ENCODE measurements at regions not wholly inside any gene's neighbourhood (a gene's known extent, or its start where the extent isn't known, plus 50 kb on each side); places are given as distances from the start of the nearest gene placed in this dataset.

GRCh38 chr13:111855786-111856185 lies 211.2 kb upstream of the SOX1 start:
- Histone ChIP-seq H2BK120ac (replicated peaks; ENCODE audit: low read depth, low read length) (no peak overlapping the region), H3K9me3 (ENCODE audit: insufficient read depth in 2 of 2, low read depth in 1 of 2, low read length in 1 of 2) (0 out of 4 replicates have a peak, but pooled peaks cover 0 to 2% of the 10 kb centered on the region in 2 experiments), H3K79me1 (ENCODE audit: low read depth, low read length) (no peaks in the 10 kb centered on the region), H3K23ac (ENCODE audit: insufficient read length) (no peak overlapping the region), H3K9ac (replicated peaks in 1 of 4; ENCODE audit: extremely low read depth in 1 of 4, low read depth in 3 of 4, low read length in 3 of 4) (no peak overlapping the region), H3K4me2 (ENCODE audit: insufficient read depth in 1 of 2, low read depth in 2 of 2, low read length in 2 of 2) (no peak overlapping the region), H2BK5ac (ENCODE audit: low read depth, low read length) (no peak overlapping the region), H3K14ac (ENCODE audit: insufficient read length) (no peak overlapping the region), H3K27ac (ENCODE audit: low read depth, low read length) (no peak overlapping the region), H2BK20ac (ENCODE audit: low read length) (no peak overlapping the region), H3K79me2 (ENCODE audit: control insufficient read depth in 1 of 2, insufficient read depth in 2 of 2, low read length in 2 of 2) (no peaks in the 10 kb centered on the region), H3K27me3 (replicated peaks in 1 of 4; ENCODE audit: control insufficient read depth in 3 of 4, extremely low read depth in 1 of 4, insufficient read depth in 3 of 4, low read length in 3 of 4) (no peaks in the 10 kb centered on the region; a peak in 1 of 7 replicates), H2AFZ (ENCODE audit: low read length) (no peak overlapping the region), H3K56ac (replicated peaks; ENCODE audit: insufficient read length, low read depth, low read length) (no peak overlapping the region), H3K4me3 (ENCODE audit: extremely low read depth in 1 of 4, insufficient read depth in 2 of 4, low read depth in 3 of 4, low read length in 4 of 4) (no peak overlapping the region), H4K8ac (ENCODE audit: extremely low read depth, insufficient read depth, low read length) (no peak overlapping the region), H3K4ac (replicated peaks; ENCODE audit: insufficient read length, low read depth, low read length) (no peak overlapping the region), H2BK15ac (ENCODE audit: low read length) (peak overlapping the region; percentile 72; the same call in 1 of the 2 replicates), H3K18ac (ENCODE audit: extremely low read depth, low read length) (no peak overlapping the region), H2BK12ac (ENCODE audit: low read depth, low read length) (no peak overlapping the region), H4K91ac (replicated peaks; ENCODE audit: insufficient read length, low read length) (no peak overlapping the region), H2AK5ac (ENCODE audit: low read depth, low read length) (peak overlapping the region; percentile 70; the same call in 1 of the 2 replicates), H3K23me2 (ENCODE audit: low read depth, low read length) (no peaks in the 10 kb centered on the region), H3K4me1 (replicated peaks in 1 of 4; ENCODE audit: control insufficient read depth in 3 of 4, insufficient read depth in 4 of 4, low read length in 3 of 4) (peaks cover 0 to 9% (median 7%) of the 10 kb centered on the region in 4 experiments; a peak in 4 of 7 replicates), H4K5ac (ENCODE audit: insufficient read length, low read depth, low read length) (no peak overlapping the region), H4K20me1 (replicated peaks in 1 of 2; ENCODE audit: control insufficient read depth in 1 of 2, insufficient read depth in 2 of 2, low read length in 2 of 2) (no peaks in the 10 kb centered on the region), H3K36me3 (ENCODE audit: control insufficient read depth in 2 of 4, insufficient read depth in 4 of 4, low read length in 3 of 4) (no peaks in the 10 kb centered on the region)
- FAIRE-seq (no peak), DNase-seq (ENCODE audit: low read depth in 1 of 2, low spot score in 2 of 2) (peak in 1 of 2 experiments; percentile 26)
- ChIA-PET POLR2A (ENCODE audit: partially characterized antibody) (no interaction called here), CTCF (ENCODE audit: partially characterized antibody) (interaction anchor here (0.6 kb wide), 1 partner anchor 214 kb away, joined by 3 read pairs; no protein-coding TSS in a partner anchor)
- 86% methylated on average over 8 of the region's 8 CpGs; no CpG with 5 or more reads in 1 of the 2 experiments for WGBS, 2 experiments (ENCODE audit: extremely low coverage in 1 of 2, insufficient coverage in 1 of 2, insufficient read length in 1 of 2, insufficient replicate concordance in 2 of 2, low coverage in 1 of 2, low lambda C conversion rate in 2 of 2, missing lambda C conversion rate in 1 of 2)
- no peak for TF ChIP-seq POLR2A (IDR thresholded peaks at IDR 0.05; ENCODE audit: control extremely low read depth in 1 of 2, low read depth in 2 of 2, low read length in 2 of 2)
- no peak for TF ChIP-seq SP1 (IDR thresholded peaks at IDR 0.05; ENCODE audit: low read depth, low read length)
- TF ChIP-seq CEBPB (IDR thresholded peaks at IDR 0.05; ENCODE audit: low read depth, low read length), result no peak
- TF ChIP-seq GTF2F1 (IDR thresholded peaks at IDR 0.05; ENCODE audit: borderline replicate concordance, low read depth, low read length), result no peak
- TF ChIP-seq NRF1 (IDR thresholded peaks at IDR 0.05; ENCODE audit: low read depth, low read length), result no peak
- TF ChIP-seq SIRT6 (IDR thresholded peaks at IDR 0.05; ENCODE audit: low read length), result no peak
- no peak for TF ChIP-seq MAFK (IDR thresholded peaks at IDR 0.05; ENCODE audit: low read depth, low read length)
- no peak for TF ChIP-seq ZNF274 (IDR thresholded peaks at IDR 0.05; ENCODE audit: borderline replicate concordance, extremely low read depth, low read length)
- no peak for TF ChIP-seq RFX5 (IDR thresholded peaks at IDR 0.05; ENCODE audit: borderline replicate concordance, low read depth, low read length)
- TF ChIP-seq RBBP5 (IDR thresholded peaks at IDR 0.05; ENCODE audit: borderline replicate concordance, low read depth, low read length), result no peak
- no peak for TF ChIP-seq BCL11A (IDR thresholded peaks at IDR 0.05; ENCODE audit: low read depth in 2 of 2, low read length in 2 of 2)
- TF ChIP-seq, protein P1, sequence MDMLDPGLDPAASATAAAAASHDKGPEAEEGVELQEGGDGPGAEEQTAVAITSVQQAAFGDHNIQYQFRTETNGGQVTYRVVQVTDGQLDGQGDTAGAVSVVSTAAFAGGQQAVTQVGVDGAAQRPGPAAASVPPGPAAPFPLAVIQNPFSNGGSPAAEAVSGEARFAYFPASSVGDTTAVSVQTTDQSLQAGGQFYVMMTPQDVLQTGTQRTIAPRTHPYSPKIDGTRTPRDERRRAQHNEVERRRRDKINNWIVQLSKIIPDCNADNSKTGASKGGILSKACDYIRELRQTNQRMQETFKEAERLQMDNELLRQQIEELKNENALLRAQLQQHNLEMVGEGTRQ (IDR thresholded peaks at IDR 0.05; ENCODE audit: low read length), result no peak
- no peak for TF ChIP-seq SRF (IDR thresholded peaks at IDR 0.05; ENCODE audit: low read depth, low read length)
- TF ChIP-seq KDM4A (IDR thresholded peaks at IDR 0.05; ENCODE audit: low read depth, low read length, severe bottlenecking), result no peak
- TF ChIP-seq FOSL1 (IDR thresholded peaks at IDR 0.05; ENCODE audit: insufficient read depth, low read depth, low read length), result no peak
